Breast epithelium (tissue), 4 donors: ENCODE measurements at regions not wholly inside any gene's neighbourhood (a gene's known extent, or its start where the extent isn't known, plus 50 kb on each side); places are given as distances from the start of the nearest gene placed in this dataset.

Experiments used
- DNase-seq, 2 donors: peaks; one replicate each; pipeline ENCODE4 v3.0.0-alpha.2; 2019; ENCODE audit warnings: low spot score in 2 of 2
- H3K27ac ChIP-seq, 2 donors: fragments of 200-600 bp; sonication (generic) in 1 of 2; one replicate each; pipeline ENCODE4 v1.5.1; 2016 to 2019; ENCODE audit warnings: mild to moderate bottlenecking in 1 of 2
- H3K27me3 ChIP-seq, 2 donors: fragments of 200-600 bp; sonication (generic) in 1 of 2; one replicate each; pipeline versions ENCODE4 v1.5.1 to v1.6.0; 2017 to 2019; ENCODE audit warnings: control low read depth in 1 of 2, mild to moderate bottlenecking in 1 of 2
- H3K36me3 ChIP-seq: fragments of 200-600 bp; one replicate; pipeline ENCODE4 v1.5.1; 2019
- H3K4me1 ChIP-seq, 2 donors: fragments of 200-600 bp; sonication (generic); one replicate each; pipeline ENCODE4 v1.5.1; 2016 to 2019; ENCODE audit warnings: control low read depth in 1 of 2
- H3K4me3 ChIP-seq, 3 donors: fragments of 200-600 bp; sonication (generic); 1 replicate in 2 of 3; 2 replicates in 1 of 3; pipeline ENCODE4 v1.5.1; 2016 to 2019; ENCODE audit warnings: mild to moderate bottlenecking in 3 of 3, moderate library complexity in 2 of 3
- H3K9me3 ChIP-seq, 2 donors: fragments of 200-600 bp; sonication (generic) in 1 of 2; one replicate each; pipeline ENCODE4 v1.5.1; 2016 to 2019; ENCODE audit warnings: control low read depth in 1 of 2
- CTCF ChIP-seq, 3 donors: fragments of 450-650 bp; IDR thresholded peaks; one replicate each; pipeline ENCODE4 v1.5.1; 2016 to 2017; ENCODE audit warnings: antibody characterized with exemption in 3 of 3, mild to moderate bottlenecking in 3 of 3, moderate library complexity in 3 of 3
- POLR2A ChIP-seq: fragments of 450-650 bp; IDR thresholded peaks from one replicate; pipeline ENCODE4 v1.6.1; 2016; ENCODE audit warnings: antibody characterized with exemption, mild to moderate bottlenecking, moderate library complexity
- POLR2AphosphoS5 ChIP-seq, 3 donors: sonication (generic); formaldehyde crosslinking; IDR thresholded peaks; one replicate each; pipeline ENCODE4 v1.6.1; 2017; ENCODE audit warnings: antibody characterized with exemption in 3 of 3
- intact Hi-C: fragments of 100-400 bp; cut with DNase I; formaldehyde crosslinking; loops from one replicate; pipeline ENCODE4 v1.15.1; 2023; ENCODE audit warnings: low total_unique reads

GRCh38 chr3:94379264-94379663 lies 316.4 kb downstream of the NSUN3 start:
- Histone ChIP-seq H3K36me3 (no peaks in the 10 kb centered on the region), H3K27ac (no peak overlapping the region), H3K9me3 (no peaks in the 10 kb centered on the region), H3K27me3 (no peaks in the 10 kb centered on the region), H3K4me1 (no peaks in the 10 kb centered on the region), H3K4me3 (no peak overlapping the region)
- intact Hi-C loops = no loop called here
- DNase-seq = no peak
- TF ChIP-seq POLR2AphosphoS5 (IDR thresholded peaks at IDR 0.05) = no peak
- no peak for TF ChIP-seq CTCF (IDR thresholded peaks at IDR 0.05)
- no peak for TF ChIP-seq POLR2A

- TF ChIP-seq POLR2A (no peak), CTCF (IDR thresholded peaks at IDR 0.05) (no peak), POLR2AphosphoS5 (IDR thresholded peaks at IDR 0.05) (no peak)
- no peaks in the 10 kb centered on the region for H3K9me3 ChIP-seq
These were observed 332.0 kb downstream of the NSUN3 start for GRCh38 chr3:94394885-94395284.

GRCh38 chr3:94395851-94396250 lies 333.0 kb downstream of the NSUN3 start:
- H3K4me3 ChIP-seq = no peak overlapping the region
- no peaks in the 10 kb centered on the region for H3K9me3 ChIP-seq
- no peak for DNase-seq
- no peak overlapping the region for H3K27ac ChIP-seq
- no peaks in the 10 kb centered on the region for H3K36me3 ChIP-seq
- TF ChIP-seq POLR2AphosphoS5 (IDR thresholded peaks at IDR 0.05) (no peak), POLR2A (no peak), CTCF (IDR thresholded peaks at IDR 0.05) (no peak)
- intact Hi-C loops = no loop called here
- no peaks in the 10 kb centered on the region for H3K4me1 ChIP-seq
- H3K27me3 ChIP-seq = no peaks in the 10 kb centered on the region

More at GRCh38 chr3:94394885-94395284, 332.0 kb downstream of the NSUN3 start:
- DNase-seq = no peak
- Histone ChIP-seq H3K36me3 (no peaks in the 10 kb centered on the region), H3K4me3 (no peak overlapping the region), H3K27me3 (no peaks in the 10 kb centered on the region), H3K27ac (no peak overlapping the region), H3K4me1 (no peaks in the 10 kb centered on the region)
- intact Hi-C loops = no loop called here

- DNase-seq = no peak
- H3K4me3 ChIP-seq = no peak overlapping the region
- no peak overlapping the region for H3K27ac ChIP-seq
- no peaks in the 10 kb centered on the region for H3K27me3 ChIP-seq
- intact Hi-C loops = no loop called here
- no peaks in the 10 kb centered on the region for H3K36me3 ChIP-seq
- TF ChIP-seq POLR2AphosphoS5 (IDR thresholded peaks at IDR 0.05) (no peak), CTCF (IDR thresholded peaks at IDR 0.05) (no peak), POLR2A (no peak)
- no peaks in the 10 kb centered on the region for H3K4me1 ChIP-seq
- H3K9me3 ChIP-seq = no peaks in the 10 kb centered on the region
These were observed 335.2 kb downstream of the NSUN3 start for GRCh38 chr3:94398036-94398435.

- no peak for DNase-seq
- intact Hi-C loops = no loop called here
These were observed 338.6 kb downstream of the NSUN3 start for GRCh38 chr3:94401466-94401865.

More at GRCh38 chr3:94401466-94401865, 338.6 kb downstream of the NSUN3 start:
- no peak overlapping the region for H3K4me3 ChIP-seq
- H3K9me3 ChIP-seq = no peaks in the 10 kb centered on the region
- no peaks in the 10 kb centered on the region for H3K27me3 ChIP-seq
- no peaks in the 10 kb centered on the region for H3K36me3 ChIP-seq
- no peak overlapping the region for H3K27ac ChIP-seq
- H3K4me1 ChIP-seq = no peaks in the 10 kb centered on the region
- TF ChIP-seq POLR2AphosphoS5 (IDR thresholded peaks at IDR 0.05) (no peak), CTCF (IDR thresholded peaks at IDR 0.05) (no peak), POLR2A (no peak)
